ENCODE measurements at regions not wholly inside any gene's neighbourhood (a gene's known extent, or its start where the extent isn't known, plus 50 kb on each side); places are given as distances from the start of the nearest gene placed in this dataset.

DNA sequence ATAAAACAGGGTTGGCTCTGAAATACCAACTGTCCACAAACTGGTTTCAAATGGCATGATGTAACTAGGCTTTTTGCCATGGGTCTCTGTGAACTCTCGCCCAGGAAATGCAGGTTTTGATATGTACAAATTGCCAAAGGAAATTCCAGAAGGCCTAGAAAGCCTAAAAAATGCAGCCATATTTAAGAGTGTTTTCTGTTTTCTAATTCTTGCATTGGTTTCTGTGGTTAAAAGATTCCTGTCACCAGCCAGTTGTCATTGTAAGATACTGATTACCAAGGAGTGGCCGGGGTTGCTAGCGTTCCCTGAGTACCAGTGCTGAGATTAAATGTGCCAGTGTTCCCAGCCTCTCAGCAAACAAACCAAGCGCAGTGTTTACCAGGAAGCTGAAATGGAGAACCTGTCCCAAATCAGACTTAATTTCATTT is 53.9 kb upstream of the SORBS2 start:
- no peak for TF ChIP-seq ZNF138 (tag by site-specific recombination; IDR thresholded peaks at IDR 0.05; ENCODE audit: borderline replicate concordance)
- no peak for TF ChIP-seq GLIS1 (tag by site-specific recombination; IDR thresholded peaks at IDR 0.05)
- TF ChIP-seq, protein P1, sequence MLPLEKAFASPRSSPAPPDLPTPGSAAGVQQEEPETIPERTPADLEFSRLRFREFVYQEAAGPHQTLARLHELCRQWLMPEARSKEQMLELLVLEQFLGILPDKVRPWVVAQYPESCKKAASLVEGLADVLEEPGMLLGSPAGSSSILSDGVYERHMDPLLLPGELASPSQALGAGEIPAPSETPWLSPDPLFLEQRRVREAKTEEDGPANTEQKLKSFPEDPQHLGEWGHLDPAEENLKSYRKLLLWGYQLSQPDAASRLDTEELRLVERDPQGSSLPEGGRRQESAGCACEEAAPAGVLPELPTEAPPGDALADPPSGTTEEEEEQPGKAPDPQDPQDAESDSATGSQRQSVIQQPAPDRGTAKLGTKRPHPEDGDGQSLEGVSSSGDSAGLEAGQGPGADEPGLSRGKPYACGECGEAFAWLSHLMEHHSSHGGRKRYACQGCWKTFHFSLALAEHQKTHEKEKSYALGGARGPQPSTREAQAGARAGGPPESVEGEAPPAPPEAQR (tag by site-specific recombination; IDR thresholded peaks at IDR 0.05), result no peak
- TF ChIP-seq, protein P2, sequence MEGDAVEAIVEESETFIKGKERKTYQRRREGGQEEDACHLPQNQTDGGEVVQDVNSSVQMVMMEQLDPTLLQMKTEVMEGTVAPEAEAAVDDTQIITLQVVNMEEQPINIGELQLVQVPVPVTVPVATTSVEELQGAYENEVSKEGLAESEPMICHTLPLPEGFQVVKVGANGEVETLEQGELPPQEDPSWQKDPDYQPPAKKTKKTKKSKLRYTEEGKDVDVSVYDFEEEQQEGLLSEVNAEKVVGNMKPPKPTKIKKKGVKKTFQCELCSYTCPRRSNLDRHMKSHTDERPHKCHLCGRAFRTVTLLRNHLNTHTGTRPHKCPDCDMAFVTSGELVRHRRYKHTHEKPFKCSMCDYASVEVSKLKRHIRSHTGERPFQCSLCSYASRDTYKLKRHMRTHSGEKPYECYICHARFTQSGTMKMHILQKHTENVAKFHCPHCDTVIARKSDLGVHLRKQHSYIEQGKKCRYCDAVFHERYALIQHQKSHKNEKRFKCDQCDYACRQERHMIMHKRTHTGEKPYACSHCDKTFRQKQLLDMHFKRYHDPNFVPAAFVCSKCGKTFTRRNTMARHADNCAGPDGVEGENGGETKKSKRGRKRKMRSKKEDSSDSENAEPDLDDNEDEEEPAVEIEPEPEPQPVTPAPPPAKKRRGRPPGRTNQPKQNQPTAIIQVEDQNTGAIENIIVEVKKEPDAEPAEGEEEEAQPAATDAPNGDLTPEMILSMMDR (tag by site-specific recombination; IDR thresholded peaks at IDR 0.05), result no peak
- no peak for TF ChIP-seq WT1 (tag by site-specific recombination; IDR thresholded peaks at IDR 0.05)
- no peak for TF ChIP-seq ZNF211 (tag by site-specific recombination; IDR thresholded peaks at IDR 0.05; ENCODE audit: low read depth)
- TF ChIP-seq ZNF175 (tag by site-specific recombination; IDR thresholded peaks at IDR 0.05), result no peak
